Activated CD8-positive, alpha-beta memory T cell treated with anti-CD3 and anti-CD28 coated beads for 1 hour (primary cell): ENCODE measurements at regions not wholly inside any gene's neighbourhood (a gene's known extent, or its start where the extent isn't known, plus 50 kb on each side); places are given as distances from the start of the nearest gene placed in this dataset.

Experiments used
- DNase-seq, 2 donors: peaks; one replicate each; pipeline ENCODE4 v3.0.0-alpha.2; 2020; ENCODE audit warnings: low read depth in 1 of 2; ENCODE audit errors: extremely low read depth in 1 of 2

DNA sequence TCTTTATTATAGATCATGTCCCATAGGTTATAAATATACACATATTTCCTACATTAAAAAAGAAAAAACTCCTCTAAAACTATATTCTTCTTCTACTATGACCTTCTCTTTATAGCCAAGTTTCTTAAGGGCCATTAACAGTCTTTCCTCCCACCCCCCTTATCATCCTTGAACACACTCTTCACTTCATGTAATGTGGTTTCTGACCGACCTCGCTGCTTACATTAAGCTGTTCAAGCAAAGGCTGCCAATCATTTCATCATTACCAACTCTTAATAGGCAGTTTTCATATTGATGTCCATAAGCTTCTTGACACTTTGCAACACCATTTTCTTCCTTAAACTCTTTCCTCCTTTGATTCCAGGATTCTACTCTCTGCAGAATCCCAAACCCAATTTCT, 283.0 kb upstream of the PCSK5 start:
- no peak for DNase-seq

GRCh38 chr9:75609401-75609800, 281.1 kb upstream of the PCSK5 start:
- DNase-seq = no peak

- DNase-seq = no peak
These were observed 280.2 kb upstream of the PCSK5 start for GRCh38 chr9:75610246-75610645.

- DNase-seq = no peak
These were observed 278.3 kb upstream of the PCSK5 start for GRCh38 chr9:75612205-75612604.

- no peak for DNase-seq
These were observed 277.7 kb upstream of the PCSK5 start for GRCh38 chr9:75612754-75613153.

DNA sequence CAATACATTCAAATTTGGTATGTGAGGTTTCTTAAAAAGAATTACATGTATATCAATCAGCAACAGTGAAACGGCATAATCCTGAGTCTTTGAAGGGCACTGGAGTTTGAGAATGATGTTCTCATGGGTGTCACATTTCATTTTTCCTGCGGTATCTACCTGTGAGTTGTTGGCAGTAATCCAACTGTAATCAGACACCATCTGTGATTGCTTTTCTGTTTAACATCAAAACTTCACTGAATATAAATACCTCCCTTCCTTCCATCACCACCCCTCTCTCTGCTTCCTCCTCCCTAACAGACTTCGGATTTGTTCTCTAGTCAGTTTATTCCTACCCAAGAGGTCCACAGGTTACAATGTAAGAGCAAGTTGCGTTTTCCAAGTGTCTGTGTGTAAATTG, 275.2 kb upstream of the PCSK5 start:
- DNase-seq = no peak

DNA sequence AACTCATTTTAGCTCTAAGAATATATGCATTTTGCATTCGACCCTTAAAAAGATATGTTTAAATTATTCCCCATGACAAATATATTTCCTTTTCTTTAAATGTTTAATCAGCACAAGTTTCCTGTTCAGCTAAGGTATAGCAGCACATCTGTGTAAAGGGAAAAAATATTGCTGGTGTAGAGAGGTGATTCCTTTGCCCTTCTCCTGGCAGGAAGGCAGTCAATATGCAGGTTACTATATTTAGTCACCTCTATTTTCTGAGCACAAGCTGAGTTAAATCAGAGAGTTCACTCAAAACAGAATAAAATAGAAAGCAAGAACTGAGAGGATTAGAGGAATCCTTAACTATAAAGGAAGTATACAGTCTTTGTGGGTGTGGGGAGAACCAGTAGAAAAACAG, 274.4 kb upstream of the PCSK5 start:
- no peak for DNase-seq

- DNase-seq = no peak
These were observed 273.5 kb upstream of the PCSK5 start for GRCh38 chr9:75616841-75617566.

DNA sequence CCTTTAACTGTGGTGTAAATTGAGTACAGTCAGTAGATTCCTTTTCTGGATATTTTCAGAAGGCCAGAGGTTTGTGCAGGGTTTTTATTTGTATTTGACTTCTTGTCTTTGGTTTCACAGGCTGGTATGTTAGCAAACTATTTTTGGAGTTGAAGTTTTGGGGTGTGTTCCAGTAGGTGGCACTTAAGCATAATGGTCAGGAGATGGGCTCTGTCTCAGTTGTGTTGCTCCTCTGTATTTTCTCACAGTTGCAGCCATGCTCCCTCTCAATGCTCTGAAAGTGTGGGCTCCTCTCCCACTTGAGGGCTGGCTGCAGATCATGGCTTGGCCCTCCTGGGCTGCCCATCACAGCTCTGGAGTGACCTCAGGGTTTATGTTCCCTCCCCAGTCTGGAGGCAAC, 267.0 kb upstream of the PCSK5 start:
- DNase-seq = no peak

DNA sequence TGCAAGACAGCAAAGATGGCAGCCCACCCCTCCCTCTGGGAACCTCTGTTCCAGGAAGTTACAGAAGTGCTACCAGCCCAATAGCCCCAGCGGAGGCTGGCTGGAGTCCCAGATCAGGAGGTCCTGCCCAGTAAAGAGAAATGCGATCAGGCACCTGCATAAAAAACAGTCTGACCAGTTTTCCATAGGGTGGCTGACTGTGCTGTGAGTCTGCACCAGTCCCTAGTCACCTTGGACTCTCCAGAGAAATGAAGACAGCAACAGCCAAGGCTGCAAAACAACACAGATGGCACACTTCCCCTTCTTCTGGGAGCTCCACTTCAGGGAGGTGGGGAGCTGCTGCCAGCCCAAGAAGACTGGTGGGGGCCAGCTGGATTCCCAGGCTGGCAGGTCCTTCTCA, 265.5 kb upstream of the PCSK5 start:
- no peak for DNase-seq

DNA sequence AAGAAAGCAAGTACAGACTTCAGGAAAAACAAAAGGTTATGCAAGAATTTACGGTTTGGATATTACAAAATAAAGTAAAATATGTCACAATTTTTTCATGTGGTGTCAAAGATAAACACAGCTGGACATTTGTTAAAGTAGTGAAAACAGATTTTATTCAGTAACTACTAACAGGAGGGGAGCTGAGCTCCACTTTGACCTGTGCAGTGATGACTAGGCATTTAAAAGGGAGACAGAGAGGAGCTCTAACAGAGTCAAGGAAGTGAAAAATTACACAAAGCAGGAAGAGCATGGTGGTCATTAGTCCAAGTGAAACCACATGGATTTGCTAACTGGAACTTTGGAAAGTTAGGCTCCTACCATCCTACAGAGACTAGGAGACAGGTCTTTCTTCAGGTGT, 263.6 kb upstream of the PCSK5 start:
- DNase-seq = no peak

DNA sequence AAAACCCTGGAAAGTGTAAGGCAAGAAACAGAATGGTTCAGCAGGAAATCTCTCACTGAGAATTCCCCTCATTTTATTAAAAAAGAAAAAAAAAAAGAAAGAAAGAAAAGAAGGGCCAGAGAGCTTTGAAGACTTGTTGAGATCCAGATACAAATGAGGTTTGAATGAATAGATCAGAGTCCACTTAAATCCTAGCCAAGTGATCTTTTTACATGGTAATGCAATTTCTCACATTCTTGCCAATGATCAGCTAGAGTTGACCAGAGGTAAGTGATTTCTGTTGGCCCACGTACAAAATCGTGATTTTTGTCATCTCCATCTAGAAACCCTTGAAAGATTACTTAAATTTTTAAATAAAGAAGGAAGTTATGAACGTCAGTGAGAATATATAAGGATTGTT, 261.5 kb upstream of the PCSK5 start:
- no peak for DNase-seq

- no peak for DNase-seq
These were observed 256.9 kb upstream of the PCSK5 start for GRCh38 chr9:75633451-75634057.

- DNase-seq = no peak
These were observed 253.9 kb upstream of the PCSK5 start for GRCh38 chr9:75636427-75637045.

DNA sequence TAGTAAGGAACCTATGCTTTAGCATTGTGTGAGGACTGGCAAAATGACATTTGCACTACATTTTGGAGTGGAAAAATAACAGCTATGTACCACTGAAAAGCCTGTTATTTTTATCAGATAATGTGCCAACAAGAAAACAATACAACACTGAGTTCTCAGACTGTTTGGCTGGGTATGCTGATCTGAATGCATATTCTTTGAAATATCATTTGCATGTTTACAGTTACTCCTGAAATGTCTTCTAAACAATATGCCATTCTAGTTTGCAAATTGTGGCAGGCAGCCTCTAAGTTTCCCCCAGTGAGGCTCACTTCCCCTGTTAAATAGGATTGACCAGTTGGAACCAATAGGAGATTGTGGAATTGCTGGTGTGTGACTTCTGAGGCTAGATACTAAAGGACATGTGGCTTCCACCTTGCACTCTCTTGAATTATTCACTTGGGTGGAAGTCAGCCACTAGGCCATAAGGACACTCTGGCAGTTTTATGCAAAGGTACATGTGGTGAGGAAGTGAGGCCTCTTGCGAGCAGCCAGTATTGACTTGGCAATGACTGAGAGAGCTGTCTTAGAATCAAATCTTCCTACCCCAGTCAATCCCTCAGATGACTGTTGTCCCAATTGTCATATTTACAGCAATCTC, 250.4 kb upstream of the PCSK5 start:
- no peak for DNase-seq

GRCh38 chr9:75642522-75642921, 248.0 kb upstream of the PCSK5 start:
- DNase-seq = no peak

DNA sequence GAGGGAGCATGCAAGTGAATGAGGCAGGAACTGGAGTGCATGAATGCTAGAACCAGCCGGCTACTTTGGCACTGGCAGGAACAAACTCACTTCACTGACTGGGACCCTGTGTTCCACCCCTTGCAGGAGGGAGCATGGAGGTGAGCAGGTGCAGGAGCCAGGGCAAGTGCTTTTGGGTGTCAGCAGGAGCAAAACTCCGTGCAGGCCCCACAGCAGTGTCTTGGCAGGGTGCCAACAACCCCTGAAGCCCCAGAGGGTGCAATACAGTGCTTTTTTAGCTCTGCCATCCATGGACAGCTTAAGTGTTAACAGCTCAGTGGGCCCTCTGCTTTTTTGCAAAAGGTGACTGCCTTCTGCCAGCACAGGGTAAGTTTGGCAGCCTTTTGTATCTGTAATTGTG, 245.8 kb upstream of the PCSK5 start:
- DNase-seq = no peak

GRCh38 chr9:75648034-75648433, 242.4 kb upstream of the PCSK5 start:
- no peak for DNase-seq

- no peak for DNase-seq
These were observed 241.4 kb upstream of the PCSK5 start for GRCh38 chr9:75649060-75649459.

DNA sequence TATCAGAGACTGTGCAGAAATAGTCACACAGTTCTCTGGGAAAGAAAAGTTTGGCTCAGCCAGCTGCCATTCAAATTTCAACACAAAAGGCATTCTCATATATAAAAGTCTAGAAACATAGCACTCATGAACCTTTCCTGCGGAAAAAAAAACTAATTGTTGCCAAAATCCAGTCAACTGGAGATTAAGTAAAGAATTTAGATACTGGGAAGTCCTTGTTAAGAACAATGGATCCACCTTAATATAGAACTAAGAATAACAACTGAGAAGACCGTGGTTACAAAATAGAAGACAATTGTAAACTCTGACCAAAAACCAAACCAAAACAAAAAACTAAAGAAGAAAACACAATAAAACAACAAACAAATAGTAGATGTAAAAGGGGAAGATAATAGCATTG, 238.8 kb upstream of the PCSK5 start:
- no peak for DNase-seq

DNA sequence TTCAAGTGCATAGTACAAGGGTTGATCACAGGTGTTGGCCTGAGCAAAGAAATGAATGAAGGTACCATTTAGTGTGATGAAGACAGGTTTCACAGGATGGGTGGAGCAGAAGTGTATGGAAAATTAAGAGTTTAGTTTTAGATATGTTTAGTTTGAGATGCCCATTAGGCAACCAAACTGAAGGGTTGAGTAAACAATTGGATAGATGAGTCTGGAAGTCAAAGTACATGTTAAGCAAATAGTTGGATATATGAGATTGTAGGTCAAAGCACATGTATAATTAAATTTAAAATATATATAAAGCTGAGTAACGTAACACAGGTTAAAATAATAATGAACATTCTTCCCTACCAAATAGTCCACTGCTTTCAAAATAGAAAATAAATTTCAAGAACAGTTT, 237.1 kb upstream of the PCSK5 start:
- DNase-seq = no peak

GRCh38 chr9:75653750-75654149, 236.7 kb upstream of the PCSK5 start:
- no peak for DNase-seq
